Ovary (tissue), 7 donors: ENCODE measurements at regions not wholly inside any gene's neighbourhood (a gene's known extent, or its start where the extent isn't known, plus 50 kb on each side); places are given as distances from the start of the nearest gene placed in this dataset.

Experiments
- DNase-seq, 5 donors: peaks; one replicate each; pipeline ENCODE4 v3.0.0-alpha.2; 2019 to 2020
- H3K27ac ChIP-seq, 2 donors: fragments of 200-600 bp; one replicate each; pipeline versions ENCODE4 v1.5.1 to v1.8.0; 2019 to 2022
- H3K27me3 ChIP-seq: fragments of 200-600 bp; one replicate; pipeline ENCODE4 v1.8.0; 2022
- H3K36me3 ChIP-seq: fragments of 200-600 bp; sonication (generic); one replicate; pipeline ENCODE4 v1.5.1; 2019
- H3K4me1 ChIP-seq: one replicate; pipeline ENCODE4 v1.8.1; 2013; ENCODE audit warnings: mild to moderate bottlenecking, moderate library complexity; ENCODE audit not compliant: insufficient read depth
- H3K4me3 ChIP-seq: fragments of 200-600 bp; sonication (generic); one replicate; pipeline ENCODE4 v1.5.1; 2017
- H3K9me3 ChIP-seq, 2 donors: fragments of 200-600 bp in 1 of 2; sonication (generic) in 1 of 2; one replicate each; pipeline versions ENCODE4 v1.5.1 to v1.8.1; 2013 to 2019; ENCODE audit warnings: mild to moderate bottlenecking in 1 of 2, moderate library complexity in 1 of 2
- EP300 ChIP-seq: sonication (generic); formaldehyde crosslinking; IDR thresholded peaks from one replicate; pipeline ENCODE4 v1.6.1; 2017; ENCODE audit warnings: antibody characterized with exemption
- POLR2A ChIP-seq: fragments of 450-650 bp; IDR thresholded peaks from one replicate; pipeline ENCODE4 v1.6.1; 2017; ENCODE audit warnings: antibody characterized with exemption, mild to moderate bottlenecking, moderate library complexity
- WGBS, 3 donors: extraction: QIAGEN DNeasy Blood & Tissue Kit in 1 of 3; methylation state at CpG; one replicate each; pipeline versions ENCODE4 v1.1.5 to v1.1.7; 2013 to 2017; 5-methylcytosine and 5-hydroxymethylcytosine counted together
- intact Hi-C, 4 donors: fragments of 100-400 bp; cut with DNase I; formaldehyde crosslinking; loops; one replicate each; pipeline versions ENCODE4 v1.11.0 to v1.15.1; 2022 to 2023
- TF ChIP-seq, protein P1 (sequence below), 3 donors: fragments of 450-650 bp in 2 of 3; fragments of 200-600 bp in 1 of 3; IDR thresholded peaks; one replicate each; pipeline versions ENCODE4 v1.5.1 to v1.8.0; 2016 to 2022; ENCODE audit warnings: antibody characterized with exemption in 3 of 3, mild to moderate bottlenecking in 1 of 3
- donor health status: DM: no; HTN: no; CAD: no; lungs with moderate emphysema.
- donor health status: DM: no; HTN: no; CAD: no.
- donor health status: Bipolar disorder and iron deficiency.
- donor health status: DM: no; HTN: no; CAD: no.
- donor health status: DM: yes; HTN: yes; CAD: no.

DNA sequence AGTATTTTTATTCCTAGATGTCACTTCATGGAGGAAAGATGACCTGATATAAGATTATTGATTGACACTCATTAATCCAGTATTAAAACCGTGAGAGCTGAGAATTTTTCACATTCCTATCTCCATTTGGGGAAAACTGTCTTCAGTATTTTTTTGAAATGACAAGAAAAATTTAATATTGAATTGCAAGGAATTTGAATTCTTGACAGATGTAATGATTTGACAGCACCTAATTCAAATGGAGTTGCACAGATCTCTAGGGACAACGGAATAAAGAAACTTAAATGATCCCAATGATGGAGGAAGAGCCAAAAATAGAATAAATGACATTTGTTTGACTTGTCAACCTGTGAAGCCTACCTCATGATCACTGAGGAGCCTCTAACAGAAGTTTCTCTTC, 1591.4 kb downstream of the HACE1 start:
- intact Hi-C loops = no loop called here
- no peak for DNase-seq
- no peak for TF ChIP-seq EP300
- TF ChIP-seq, protein P1, sequence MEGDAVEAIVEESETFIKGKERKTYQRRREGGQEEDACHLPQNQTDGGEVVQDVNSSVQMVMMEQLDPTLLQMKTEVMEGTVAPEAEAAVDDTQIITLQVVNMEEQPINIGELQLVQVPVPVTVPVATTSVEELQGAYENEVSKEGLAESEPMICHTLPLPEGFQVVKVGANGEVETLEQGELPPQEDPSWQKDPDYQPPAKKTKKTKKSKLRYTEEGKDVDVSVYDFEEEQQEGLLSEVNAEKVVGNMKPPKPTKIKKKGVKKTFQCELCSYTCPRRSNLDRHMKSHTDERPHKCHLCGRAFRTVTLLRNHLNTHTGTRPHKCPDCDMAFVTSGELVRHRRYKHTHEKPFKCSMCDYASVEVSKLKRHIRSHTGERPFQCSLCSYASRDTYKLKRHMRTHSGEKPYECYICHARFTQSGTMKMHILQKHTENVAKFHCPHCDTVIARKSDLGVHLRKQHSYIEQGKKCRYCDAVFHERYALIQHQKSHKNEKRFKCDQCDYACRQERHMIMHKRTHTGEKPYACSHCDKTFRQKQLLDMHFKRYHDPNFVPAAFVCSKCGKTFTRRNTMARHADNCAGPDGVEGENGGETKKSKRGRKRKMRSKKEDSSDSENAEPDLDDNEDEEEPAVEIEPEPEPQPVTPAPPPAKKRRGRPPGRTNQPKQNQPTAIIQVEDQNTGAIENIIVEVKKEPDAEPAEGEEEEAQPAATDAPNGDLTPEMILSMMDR (IDR thresholded peaks at IDR 0.05) = no peak
- H3K4me1 ChIP-seq = no peaks in the 10 kb centered on the region
- 70 to 78% (median 76%) methylated on average over 2 of the region's 2 CpGs for WGBS, 3 donors
- no peak overlapping the region for H3K4me3 ChIP-seq
- H3K9me3 ChIP-seq = no peaks in the 10 kb centered on the region
- no peaks in the 10 kb centered on the region for H3K27me3 ChIP-seq
- H3K27ac ChIP-seq = no peak overlapping the region
- no peaks in the 10 kb centered on the region for H3K36me3 ChIP-seq

DNA sequence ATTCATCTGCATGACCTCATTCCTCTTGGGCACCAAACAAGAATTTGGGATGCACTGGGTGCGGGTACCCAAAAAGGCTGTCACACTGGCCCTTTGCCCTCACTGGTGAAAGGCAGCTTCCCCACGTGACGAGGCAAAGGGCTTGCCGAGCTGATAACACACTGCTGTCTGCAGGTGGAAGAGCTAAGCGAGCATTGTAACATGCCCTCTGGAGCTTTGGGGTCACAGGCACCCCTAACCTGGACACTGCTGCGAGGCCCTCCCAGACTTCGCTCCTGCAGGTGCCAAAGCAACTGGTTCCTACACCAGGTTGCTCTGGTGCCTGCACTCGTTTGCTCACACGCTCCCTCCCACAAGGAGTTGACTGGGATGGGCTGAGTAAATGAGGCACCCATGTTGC, 1595.7 kb downstream of the HACE1 start:
- DNase-seq = no peak
- no peaks in the 10 kb centered on the region for H3K9me3 ChIP-seq
- H3K27me3 ChIP-seq = no peaks in the 10 kb centered on the region
- intact Hi-C loops = no loop called here
- no peaks in the 10 kb centered on the region for H3K4me1 ChIP-seq
- H3K36me3 ChIP-seq = no peaks in the 10 kb centered on the region
- H3K4me3 ChIP-seq = no peak overlapping the region
- 91 to 93% (median 92%) methylated on average over 9 of the region's 9 CpGs for WGBS, 3 donors
- H3K27ac ChIP-seq = no peak overlapping the region
- no peak for TF ChIP-seq POLR2A
- TF ChIP-seq, protein P1 (IDR thresholded peaks at IDR 0.05) = no peak
- no peak for TF ChIP-seq EP300

DNA sequence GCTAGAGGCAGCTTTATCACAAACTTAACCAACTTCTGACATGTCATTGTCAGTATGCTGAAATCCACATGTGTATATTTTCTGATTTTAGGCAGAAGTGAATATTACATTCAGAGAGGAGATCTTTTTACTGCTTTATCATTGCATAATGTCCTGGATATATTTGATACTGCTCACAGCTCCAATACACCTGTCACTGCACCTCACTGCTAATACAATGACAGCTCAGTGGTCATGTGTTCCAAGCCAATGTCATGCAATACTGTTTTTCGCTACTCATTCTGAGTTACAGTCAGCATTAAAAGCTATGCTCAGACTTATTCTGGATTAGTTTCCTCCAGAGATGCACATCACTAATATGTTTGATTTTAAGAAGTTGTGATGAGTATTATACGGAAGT, 1604.6 kb downstream of the HACE1 start:
- Histone ChIP-seq H3K36me3 (no peaks in the 10 kb centered on the region), H3K9me3 (no peaks in the 10 kb centered on the region), H3K27me3 (no peaks in the 10 kb centered on the region), H3K4me3 (no peak overlapping the region), H3K4me1 (no peaks in the 10 kb centered on the region), H3K27ac (no peak overlapping the region)
- WGBS, 3 donors = 88 to 93% (median 91%) methylated on average over 2 of the region's 2 CpGs
- TF ChIP-seq EP300 (no peak), POLR2A (no peak)
- TF ChIP-seq, protein P1 (IDR thresholded peaks at IDR 0.05) = no peak
- DNase-seq = no peak
- intact Hi-C loops = no loop called here

DNA sequence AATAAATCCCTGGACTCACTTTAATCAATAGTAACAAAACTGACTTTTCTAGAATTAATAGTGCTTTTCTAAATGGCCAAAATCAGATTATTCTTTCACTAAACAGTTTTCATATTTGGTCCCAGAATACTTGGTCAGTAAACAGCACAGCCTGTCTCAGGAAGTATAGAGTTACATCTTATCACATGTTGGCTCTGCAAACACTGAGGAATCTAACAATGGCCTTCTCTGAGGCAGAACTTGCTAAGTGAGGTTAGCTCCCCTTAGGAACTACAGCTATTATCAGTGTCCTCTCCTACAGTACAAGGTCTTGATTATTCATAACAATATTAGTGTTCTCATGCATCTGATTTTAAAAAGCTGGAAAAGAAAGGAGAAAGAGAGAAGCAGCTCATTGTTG, 1622.8 kb downstream of the HACE1 start:
- Histone ChIP-seq H3K27ac (no peak overlapping the region), H3K4me1 (no peaks in the 10 kb centered on the region), H3K9me3 (no peaks in the 10 kb centered on the region), H3K4me3 (no peak overlapping the region), H3K27me3 (no peaks in the 10 kb centered on the region), H3K36me3 (no peaks in the 10 kb centered on the region)
- TF ChIP-seq EP300 (no peak), POLR2A (no peak)
- TF ChIP-seq, protein P1 (IDR thresholded peaks at IDR 0.05) = no peak
- DNase-seq = no peak
- intact Hi-C loops = no loop called here

DNA sequence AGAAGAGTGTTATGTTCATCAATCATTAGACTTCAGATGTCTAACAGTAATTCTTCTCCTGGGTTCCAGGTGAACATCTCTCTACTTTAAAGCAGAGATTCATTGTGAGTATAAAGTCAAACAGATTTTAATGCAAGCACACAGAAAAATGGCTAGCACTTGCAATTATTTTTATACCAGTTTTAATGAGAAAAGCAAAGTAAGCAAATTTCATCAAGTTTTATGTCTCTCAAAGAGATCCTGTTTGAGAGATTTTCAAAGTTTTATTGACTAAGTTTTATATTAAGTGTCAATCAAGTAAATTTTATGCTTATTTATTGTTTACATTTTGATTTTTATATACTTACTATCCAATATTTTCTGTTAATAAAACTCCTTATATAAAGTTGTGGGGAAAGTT, 1628.5 kb downstream of the HACE1 start:
- Histone ChIP-seq H3K9me3 (no peaks in the 10 kb centered on the region), H3K36me3 (no peaks in the 10 kb centered on the region), H3K4me3 (no peak overlapping the region), H3K4me1 (no peaks in the 10 kb centered on the region), H3K27ac (no peak overlapping the region), H3K27me3 (no peaks in the 10 kb centered on the region)
- no peak for TF ChIP-seq EP300
- DNase-seq = no peak
- intact Hi-C loops = no loop called here
